ENCODE measurements at regions not wholly inside any gene's neighbourhood (a gene's known extent, or its start where the extent isn't known, plus 50 kb on each side); places are given as distances from the start of the nearest gene placed in this dataset.
"Not testable (repeated sequence)": the region's sequence is repeated elsewhere in the genome, so short reads cannot be mapped to it uniquely, and the experiment has no call there.

- no peak for DNase-seq
These were observed 733.7 kb upstream of the FRG1 start for GRCh38 chr4:189206953-189207352.

GRCh38 chr4:189207872-189208271 is 732.8 kb upstream of the FRG1 start:
- no peak for DNase-seq

GRCh38 chr4:189215574-189215973 is 725.1 kb upstream of the FRG1 start:
- no peak for DNase-seq

- DNase-seq, result no peak
These were observed 719.0 kb upstream of the FRG1 start for GRCh38 chr4:189221691-189222090.

DNA sequence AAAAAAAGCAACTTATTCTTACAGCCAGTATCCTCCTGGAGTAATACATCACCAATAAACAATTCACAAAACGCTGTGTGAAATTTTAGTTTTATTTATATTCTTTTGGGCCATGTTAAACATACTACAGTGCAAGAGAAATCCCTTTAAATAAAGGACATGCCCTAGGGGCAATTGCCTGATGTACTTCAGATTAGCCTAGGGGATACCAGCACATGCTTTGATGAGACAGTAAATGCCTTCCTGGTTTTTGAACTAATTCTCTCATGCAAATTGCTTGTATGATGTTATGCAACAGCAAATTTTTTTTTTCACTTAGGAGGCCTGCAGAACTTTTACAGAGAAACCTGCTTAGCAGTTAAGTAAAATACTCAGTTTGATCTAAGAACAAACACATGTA is 711.9 kb upstream of the FRG1 start:
- DNase-seq, result no peak

DNA sequence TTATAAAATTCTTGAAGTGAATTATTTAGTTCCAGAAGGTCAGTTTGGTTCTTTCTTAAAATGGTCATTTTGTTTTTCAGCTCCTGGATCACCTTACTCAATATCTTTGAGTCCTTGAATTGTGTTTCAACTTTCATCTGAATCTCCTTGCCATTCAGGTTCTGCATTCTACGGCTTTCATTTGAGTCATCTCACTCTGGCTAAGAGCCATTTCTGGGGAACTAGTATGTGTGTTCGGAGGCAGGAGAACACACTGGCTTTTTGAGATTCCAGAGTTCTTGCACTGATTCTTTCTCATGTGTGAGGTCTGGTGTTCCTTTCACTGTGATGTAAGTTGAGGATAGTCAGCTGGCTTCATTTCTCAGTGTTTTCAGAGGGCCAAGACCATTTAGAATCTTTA is 708.4 kb upstream of the FRG1 start:
- DNase-seq, result no peak

DNA sequence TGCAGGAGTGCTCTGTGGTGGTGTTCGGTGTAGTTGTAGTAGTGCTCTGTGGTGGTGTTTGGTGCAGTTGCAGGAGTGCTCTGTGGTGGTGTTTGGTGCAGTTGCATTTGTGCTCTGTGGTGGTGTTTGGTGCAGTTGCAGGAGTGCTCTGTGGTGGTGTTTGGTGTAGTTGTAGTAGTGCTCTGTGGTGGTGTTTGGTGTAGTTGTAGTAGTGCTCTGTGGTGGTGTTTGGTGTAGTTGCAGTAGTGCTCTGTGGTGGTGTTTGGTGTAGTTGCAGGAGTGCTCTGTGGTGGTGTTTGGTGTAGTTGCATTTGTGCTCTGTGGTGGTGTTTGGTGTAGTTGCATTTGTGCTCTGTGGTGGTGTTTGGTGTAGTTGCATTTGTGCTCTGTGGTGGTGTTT is 706.9 kb upstream of the FRG1 start:
- not testable (repeated sequence) for DNase-seq

- DNase-seq, result not testable (repeated sequence)
These were observed 705.7 kb upstream of the FRG1 start for GRCh38 chr4:189234948-189235347.

GRCh38 chr4:189235599-189235998 is 705.1 kb upstream of the FRG1 start:
- DNase-seq, result no peak

DNA sequence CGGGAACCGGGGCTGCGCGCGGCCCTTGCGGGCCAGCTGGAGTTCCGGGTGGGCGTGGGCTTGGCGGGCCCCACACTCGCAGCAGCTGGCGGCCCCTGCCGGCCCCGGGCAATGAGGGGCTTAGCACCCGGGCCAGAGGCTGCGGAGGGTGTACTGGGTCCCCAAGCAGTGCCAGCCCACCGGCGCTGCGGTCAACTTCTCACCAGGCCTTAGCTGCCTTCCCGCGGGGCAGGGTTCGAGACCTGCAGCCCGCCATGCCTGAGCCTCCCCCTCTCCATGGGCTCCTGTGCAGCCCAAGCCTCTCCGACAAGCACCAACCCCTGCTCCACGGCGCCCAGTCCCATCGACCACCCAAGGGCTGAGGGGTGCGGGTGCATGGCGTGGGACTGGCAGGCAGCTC is 704.4 kb upstream of the FRG1 start:
- DNase-seq, result not testable (repeated sequence)

- DNase-seq, result no peak
These were observed 703.3 kb upstream of the FRG1 start for GRCh38 chr4:189237340-189237739.

DNA sequence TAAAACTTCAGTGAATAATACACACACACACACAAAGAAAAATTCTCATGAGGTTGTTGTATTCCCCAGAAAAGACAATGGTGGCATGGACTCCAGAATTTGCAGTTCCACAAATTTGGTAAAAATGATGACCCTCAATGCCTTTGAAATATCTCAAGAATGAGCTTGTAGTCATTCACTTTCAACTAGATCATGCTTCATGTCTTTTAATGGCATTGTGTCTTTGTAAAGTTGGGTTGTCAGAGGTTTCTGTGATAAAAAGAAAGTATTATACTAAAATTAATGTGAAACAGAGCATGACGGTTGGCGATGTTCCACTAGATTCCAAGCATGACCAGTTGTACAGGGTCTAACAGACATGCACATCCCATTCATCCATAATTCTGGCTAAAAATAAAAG is 685.0 kb upstream of the FRG1 start:
- no peak for DNase-seq

DNA sequence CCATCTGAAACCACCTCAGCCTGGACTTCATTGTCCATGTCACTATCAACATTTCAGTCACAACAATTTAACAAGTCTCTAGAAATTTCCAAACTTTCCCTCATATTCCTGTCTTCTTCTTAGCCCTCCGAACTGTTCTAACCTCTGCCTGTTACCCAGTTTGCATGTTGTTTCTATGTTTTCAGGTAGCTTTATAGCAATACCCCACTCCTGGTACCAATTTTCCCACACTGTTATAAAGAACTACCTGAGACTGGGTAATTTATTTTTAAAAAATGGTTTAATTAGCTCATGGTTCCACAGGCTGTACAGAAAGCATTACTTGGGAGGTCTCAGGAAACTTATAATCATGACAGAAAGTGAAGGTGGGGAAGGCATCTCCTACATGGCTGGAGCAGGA is 679.2 kb upstream of the FRG1 start:
- no peak for DNase-seq

- DNase-seq, result no peak
These were observed 675.2 kb upstream of the FRG1 start for GRCh38 chr4:189265515-189265914.

DNA sequence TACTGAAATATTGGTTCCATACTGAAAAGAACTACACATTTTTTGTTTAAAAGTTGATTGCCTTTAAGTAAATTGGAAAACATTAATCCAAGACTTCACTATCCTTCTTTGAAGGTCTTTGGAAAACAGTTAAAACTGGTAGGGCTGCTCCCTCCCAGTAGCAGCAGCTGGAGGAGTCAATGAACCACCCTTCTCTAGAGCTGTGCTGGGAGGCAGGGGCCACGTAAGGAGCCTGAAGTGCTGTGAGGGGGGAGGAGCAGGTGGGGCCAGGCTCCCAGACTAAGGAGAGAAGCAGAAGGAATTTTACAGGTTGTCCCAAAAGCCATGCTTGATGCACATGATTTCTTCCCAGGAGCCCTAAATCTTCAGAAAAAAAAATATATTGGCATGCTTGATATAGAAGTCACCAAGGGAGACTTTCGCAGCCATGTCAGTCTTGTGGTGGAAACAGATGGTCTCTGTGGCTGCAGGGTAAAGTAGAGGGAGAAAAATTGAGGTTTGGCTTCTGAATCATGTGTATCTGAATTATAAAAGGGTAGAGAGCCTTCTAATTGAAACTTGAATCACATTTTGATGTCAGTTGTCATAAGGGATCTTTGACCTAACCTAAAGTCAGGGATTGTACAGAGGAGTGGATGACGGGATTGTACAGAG is 673.2 kb upstream of the FRG1 start:
- no peak for DNase-seq

DNA sequence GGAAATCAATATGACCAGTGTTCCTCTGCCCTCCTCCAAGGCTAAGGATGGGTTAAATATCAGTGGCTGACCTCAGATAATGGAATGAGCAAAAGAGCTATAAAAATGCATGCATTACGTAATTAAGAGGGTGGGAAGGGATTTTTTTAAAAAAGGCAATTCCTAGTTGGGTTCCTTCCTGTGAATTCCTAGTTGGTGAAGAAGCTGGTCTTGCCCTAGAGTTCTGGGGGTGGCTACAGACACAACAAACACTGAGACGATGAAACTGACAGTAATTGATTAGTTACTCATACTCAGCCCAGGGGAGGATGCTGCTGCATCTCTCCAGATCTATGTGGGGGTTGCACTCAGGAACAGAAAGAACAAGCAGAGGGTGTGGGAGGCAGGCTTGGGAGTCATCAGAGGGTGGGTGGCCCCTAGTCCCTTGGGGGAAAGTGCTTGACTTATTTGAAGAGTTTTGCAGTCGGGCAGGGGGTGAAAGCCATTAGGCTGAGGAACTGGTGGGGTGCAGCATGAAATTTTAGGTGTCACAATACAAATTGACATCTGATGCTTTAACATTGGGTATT is 662.0 kb upstream of the FRG1 start:
- DNase-seq, result no peak

DNA sequence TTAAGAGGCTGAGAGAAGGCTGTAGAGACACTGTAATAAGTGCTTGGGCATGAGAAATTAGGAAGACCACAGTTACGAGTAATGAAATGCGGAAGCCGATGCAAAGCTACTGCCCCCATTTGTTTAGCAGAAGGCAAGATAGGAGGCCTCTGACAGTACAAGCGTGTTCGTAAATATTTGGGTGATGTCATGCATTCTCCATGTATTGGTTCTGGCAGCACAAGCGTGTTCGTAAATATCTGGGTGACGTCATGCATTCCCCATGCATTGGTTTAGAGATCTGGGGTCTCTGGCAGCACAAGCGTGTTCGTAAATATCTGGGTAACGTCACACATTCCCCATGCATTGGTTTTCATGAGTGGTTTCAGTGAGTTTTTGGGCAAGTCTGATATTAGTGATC is 661.5 kb upstream of the FRG1 start:
- DNase-seq, result no peak

DNA sequence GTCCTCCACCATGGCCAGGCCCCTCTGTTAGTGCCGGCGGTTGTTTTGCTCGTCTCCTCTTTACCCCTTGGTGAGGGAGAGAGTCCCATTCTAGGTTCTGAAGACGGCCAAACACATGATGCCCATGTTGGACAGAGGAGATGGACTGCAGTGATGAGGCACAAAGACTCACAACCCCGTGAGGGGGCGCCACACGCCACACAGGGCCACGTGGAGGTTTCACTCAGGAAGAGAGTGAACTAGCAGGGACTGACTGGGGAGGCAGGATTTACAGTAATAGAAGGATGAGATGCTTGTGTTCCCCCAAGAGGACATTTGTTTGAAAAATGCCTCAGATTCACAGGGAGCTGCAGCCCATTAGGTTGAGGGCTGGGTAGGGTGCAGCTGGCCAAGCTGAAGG is 655.3 kb upstream of the FRG1 start:
- no peak for DNase-seq

DNA sequence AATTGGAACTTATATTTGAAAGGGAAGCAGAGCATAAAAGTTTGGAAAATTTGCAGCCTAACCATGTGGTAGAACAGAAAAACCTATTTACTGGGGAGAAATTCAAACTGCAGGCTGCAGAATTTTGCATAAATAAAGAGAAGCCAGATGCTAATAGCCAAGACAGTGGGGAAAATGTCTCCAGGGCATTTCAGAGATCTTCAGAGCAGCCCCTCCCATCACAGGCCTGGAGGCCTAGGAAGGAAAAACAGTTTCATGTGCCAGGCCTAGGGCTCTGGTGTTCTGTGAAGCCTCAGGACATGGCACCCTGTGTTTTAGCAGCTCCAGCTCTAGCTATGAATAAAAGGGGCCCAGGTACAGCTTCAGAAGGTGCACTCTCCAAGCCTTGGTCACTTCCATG is 648.7 kb upstream of the FRG1 start:
- DNase-seq, result no peak

- no peak for DNase-seq
These were observed 647.2 kb upstream of the FRG1 start for GRCh38 chr4:189293459-189293858.

DNA sequence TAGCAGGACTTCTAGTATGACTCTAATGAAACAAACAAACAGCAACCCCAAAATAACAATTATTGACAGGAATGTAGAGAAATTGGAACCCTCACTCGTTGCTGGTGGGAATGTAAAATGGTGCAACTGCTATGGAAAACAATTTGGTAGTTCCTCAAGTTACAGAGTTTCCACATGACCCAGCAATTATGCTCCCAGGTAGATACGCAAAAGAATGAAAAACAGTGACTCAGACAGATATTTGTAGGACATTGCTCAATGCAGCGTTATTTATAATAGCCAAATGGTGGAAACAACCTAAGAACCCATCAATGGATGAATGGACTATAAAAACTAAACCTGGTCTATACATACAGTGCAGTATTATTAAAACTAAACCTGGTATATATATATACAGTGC is 646.1 kb upstream of the FRG1 start:
- no peak for DNase-seq

DNA sequence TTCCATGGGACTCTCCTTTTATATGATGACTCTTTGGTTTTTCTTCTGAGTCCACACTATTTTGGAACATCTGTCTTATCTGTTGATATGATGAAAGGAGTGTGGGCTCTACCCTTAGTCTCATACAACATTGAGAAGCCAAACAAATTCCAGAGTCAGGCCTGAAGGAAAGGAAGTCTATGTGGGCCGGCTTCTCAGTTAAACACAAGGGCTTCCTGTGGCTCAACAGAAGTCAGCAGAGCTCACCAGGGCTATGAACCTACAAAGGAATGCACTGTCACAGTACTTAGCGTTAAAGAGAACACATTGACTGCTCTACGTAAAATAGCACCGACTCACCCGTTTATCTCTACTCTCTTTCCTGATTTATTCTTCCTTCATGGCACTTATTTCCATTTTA is 641.0 kb upstream of the FRG1 start:
- DNase-seq, result no peak

DNA sequence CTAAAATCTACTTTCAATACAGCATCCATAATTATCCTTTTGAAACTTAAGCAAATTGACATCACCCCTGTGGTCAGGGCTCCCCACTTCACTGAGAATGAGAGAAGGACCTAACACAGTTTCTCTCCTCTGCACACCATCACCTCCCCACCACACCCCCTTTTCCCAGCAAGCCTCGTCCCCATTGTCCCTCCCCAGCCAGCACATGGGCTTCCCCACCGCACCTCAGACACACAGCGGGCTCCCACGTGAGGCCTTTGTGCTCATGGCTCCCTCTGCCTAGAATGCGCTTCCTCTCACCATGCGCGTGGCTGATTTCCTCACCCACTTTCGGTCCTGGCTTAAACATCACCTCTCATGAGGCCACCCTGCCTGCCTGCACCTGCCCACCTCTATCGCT is 639.0 kb upstream of the FRG1 start:
- DNase-seq, result no peak

DNA sequence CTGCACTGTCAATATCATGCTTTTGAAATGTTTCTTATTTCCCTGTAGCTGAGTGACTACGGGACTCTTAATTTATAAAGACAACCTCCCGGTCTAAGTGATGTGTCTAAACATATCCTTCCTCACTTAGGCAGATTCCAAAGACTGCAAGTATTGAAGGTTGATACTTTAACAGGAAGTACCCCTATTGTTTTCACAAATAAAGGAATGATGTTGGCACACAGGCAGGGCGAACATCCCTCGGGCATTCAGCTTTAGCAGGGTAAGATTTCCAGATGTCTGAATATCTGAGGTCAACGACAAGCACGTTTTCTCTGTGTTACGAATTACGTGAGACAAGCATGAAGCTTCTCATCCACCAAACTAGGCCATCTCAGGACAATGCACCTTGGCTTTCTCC is 638.0 kb upstream of the FRG1 start:
- no peak for DNase-seq

- no peak for DNase-seq
These were observed 636.5 kb upstream of the FRG1 start for GRCh38 chr4:189304167-189304566.
